ENCODE measurements at regions not wholly inside any gene's neighbourhood (a gene's known extent, or its start where the extent isn't known, plus 50 kb on each side); places are given as distances from the start of the nearest gene placed in this dataset.

DNA sequence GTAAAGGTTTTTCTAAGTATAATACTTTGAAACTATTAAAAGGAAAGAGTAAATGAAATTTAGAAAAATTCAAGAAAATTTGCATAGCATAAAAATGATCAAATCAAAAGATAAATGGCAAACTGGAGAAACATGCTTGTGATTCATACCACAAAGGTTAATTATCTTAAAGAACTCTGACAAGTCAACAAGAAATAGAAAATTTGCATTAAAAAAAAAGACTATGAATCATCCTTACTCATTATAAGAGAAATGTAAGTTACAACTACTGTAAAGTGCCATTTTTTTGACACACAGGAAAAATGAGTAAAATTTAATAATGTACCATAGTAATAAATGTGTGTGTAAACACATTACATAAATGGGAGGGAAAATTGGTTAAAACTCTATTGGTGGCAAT lies 624.4 kb upstream of the C9orf72 start (continued):
- TF ChIP-seq SP4 (IDR thresholded peaks at IDR 0.05; ENCODE audit: low read length) = no peak
- TF ChIP-seq PHF8 (conservative IDR thresholded peaks at IDR 0.05; ENCODE audit: low read depth, low read length) = no peak
- TF ChIP-seq CREB1 (IDR thresholded peaks at IDR 0.05) = no peak
